Vagina (tissue), 2 donors: ENCODE measurements at regions not wholly inside any gene's neighbourhood (a gene's known extent, or its start where the extent isn't known, plus 50 kb on each side); places are given as distances from the start of the nearest gene placed in this dataset.

Experiments used
- CTCF ChIP-seq, 3 experiments: fragments of 450-650 bp in 2 of 3; fragments of 200-600 bp in 1 of 3; sonication (generic) in 1 of 3; IDR thresholded peaks; one replicate each; pipeline ENCODE4 v1.5.1; 2017 to 2019; ENCODE audit warnings: antibody characterized with exemption in 3 of 3, mild to moderate bottlenecking in 2 of 3, moderate library complexity in 2 of 3
- POLR2A ChIP-seq, 2 donors: fragments of 450-650 bp; IDR thresholded peaks; one replicate each; pipeline ENCODE4 v1.6.1; 2017; ENCODE audit warnings: antibody characterized with exemption in 2 of 2, mild to moderate bottlenecking in 2 of 2, moderate library complexity in 2 of 2

- TF ChIP-seq POLR2A (IDR thresholded peaks at IDR 0.05) (no peak), CTCF (IDR thresholded peaks at IDR 0.05) (no peak)
Observed at GRCh38 chr13:83547043-83547442, 335.2 kb downstream of the SLITRK1 start.
